Stimulated activated CD4-positive, alpha-beta T cell treated with anti-CD3 and anti-CD28 coated beads, Interleukin-1b, Interleukin-23, amount 100 ng/mL, for 48 hours (primary cell): ENCODE measurements at regions not wholly inside any gene's neighbourhood (a gene's known extent, or its start where the extent isn't known, plus 50 kb on each side); places are given as distances from the start of the nearest gene placed in this dataset.

Source experiments
- DNase-seq: peaks from one replicate; pipeline ENCODE4 v3.0.0-alpha.2; 2020

DNA sequence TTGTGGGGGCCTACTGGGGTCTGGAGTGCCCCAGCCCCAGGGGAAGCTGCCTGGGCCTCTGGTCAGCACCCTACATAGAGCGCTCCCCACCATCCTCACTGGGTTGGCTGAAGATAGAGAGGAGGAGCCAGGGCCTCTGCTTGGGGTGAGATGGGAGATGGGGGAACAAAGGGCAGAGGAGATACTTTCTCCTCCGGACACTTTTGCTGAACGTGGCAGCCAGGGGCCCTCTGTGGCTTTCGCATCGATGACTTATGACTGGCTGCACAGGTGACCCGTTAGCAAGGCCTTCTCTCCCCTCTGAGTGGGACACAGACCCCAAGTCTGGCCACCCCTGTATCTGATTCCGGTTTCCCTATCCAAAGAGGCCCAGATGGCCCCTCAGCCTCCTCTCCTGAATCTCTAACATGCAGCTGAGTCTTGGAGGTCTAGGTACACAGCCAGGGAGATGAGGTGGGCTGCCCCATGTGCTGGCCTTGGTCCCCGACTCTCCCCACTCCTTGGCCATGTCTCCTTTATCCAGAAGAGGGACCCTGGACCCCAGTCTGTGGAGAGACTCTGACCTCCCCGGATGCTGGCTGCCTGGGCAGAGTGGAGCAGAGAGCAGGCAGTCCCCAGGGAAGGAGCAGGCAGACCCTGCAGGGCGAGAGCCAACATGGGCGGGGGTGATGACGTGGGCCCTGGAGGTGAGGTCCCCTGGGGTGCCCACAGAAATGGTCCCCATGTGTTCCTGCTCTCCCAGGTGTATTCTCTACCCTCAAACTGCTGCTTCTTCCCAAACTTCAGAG is 59.3 kb upstream of the NECTIN1 start:
- DNase-seq = no peak

DNA sequence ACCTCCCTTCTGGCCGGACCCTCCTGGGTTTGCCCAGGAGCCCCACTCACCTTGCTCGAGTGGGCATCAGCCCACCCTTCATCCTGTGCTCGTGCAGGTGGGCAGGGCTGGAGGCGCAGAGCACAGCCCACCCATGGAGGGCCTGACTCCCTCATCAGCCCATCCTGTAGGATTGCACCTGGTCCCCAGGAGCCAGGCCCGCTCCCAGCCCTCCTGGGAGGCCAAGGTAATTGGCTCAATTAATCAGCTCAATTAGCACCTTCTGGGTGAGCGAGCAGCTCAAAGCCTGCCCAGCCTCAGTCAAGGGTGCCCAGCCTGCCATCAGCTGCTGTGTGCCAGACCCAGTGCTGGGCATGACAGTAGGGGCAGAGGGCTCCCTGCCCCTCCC is 58.1 kb upstream of the NECTIN1 start:
- DNase-seq = no peak

- DNase-seq = no peak
Measured at GRCh38 chr11:119786431-119787073, 57.6 kb upstream of the NECTIN1 start.

DNA sequence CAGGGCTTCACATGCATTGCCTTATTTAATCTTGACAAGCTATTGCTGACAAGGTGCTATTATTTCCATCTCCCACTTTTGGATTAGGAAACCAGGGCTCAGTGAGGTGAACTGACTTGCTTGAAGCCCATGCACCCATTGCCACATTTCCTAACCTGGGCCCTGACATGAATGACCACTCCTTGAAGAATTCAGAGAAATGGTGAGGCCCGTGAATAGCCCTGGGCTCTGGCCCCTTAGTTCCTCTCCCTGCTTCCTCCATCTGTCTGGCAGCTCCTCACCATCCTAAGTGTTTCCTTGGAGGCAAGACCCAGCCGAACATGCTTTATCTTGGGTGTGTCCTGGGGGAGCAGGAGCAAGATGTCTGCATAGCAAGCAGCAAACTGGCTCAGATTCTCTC is 56.1 kb upstream of the NECTIN1 start:
- DNase-seq = no peak

DNA sequence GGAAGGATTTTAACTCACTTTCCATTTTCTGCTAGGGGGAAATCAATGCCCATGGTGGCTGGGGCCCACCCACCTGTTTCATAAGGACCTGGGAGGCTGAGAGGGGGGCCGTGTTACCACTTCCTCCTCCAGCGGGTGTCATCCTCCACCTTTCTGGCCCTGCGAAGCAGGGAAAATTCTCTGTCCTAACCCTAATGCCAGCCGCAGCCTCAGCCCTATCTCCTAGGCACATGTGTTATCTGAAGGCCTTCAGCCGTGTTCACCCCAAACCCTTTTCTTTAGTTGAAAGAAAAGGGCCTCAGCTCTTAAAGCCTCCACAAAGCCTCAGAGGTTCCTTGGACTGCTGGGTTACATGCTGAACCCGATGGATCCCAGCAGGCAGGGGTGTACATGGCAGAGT is 55.4 kb upstream of the NECTIN1 start:
- DNase-seq = no peak

DNA sequence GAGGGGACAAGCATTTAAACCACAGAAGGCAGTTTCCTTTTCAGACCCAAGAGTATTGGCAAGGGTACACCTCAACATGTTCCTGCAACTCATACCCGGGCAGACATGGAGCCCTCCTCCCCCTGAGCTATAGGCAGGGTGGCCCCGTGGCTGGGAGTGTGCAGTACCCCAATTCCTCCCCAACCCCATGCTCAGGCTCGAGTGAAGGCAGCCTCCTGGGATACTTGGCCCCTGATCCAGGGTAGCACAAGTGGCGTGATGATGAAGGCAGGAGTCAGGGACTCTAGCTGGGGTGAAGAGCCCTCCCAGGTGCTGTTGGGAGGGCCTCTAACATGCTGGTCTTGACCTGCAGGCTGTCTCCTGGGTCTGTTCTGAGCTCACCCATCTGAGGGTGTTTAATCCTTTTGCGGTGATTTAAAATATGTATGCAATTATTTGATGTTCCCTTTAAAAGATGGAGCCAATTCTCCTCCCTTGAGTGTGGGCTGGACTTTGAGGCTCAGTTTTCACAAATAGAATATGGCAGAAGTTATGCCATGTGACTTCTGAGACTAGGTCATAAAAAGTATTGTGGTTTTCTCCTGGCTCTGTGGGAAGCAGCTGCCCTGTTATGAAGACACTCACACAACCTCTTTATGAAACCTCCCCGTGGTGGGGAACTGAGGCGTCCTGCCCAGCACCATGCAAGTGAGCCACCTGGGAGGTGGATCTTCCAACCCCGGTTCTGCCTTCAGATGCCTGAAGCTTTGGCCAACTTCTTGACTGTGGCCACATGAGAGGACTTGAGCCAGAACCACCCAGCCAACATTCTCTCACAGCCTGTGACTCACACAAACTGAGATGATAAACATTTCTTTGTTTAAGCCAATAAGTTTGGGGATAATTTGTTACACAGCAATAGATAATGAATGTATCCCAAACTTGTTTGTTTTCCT is 54.7 kb upstream of the NECTIN1 start:
- no peak for DNase-seq

GRCh38 chr11:119782739-119783072 is 53.7 kb upstream of the NECTIN1 start:
- no peak for DNase-seq

DNA sequence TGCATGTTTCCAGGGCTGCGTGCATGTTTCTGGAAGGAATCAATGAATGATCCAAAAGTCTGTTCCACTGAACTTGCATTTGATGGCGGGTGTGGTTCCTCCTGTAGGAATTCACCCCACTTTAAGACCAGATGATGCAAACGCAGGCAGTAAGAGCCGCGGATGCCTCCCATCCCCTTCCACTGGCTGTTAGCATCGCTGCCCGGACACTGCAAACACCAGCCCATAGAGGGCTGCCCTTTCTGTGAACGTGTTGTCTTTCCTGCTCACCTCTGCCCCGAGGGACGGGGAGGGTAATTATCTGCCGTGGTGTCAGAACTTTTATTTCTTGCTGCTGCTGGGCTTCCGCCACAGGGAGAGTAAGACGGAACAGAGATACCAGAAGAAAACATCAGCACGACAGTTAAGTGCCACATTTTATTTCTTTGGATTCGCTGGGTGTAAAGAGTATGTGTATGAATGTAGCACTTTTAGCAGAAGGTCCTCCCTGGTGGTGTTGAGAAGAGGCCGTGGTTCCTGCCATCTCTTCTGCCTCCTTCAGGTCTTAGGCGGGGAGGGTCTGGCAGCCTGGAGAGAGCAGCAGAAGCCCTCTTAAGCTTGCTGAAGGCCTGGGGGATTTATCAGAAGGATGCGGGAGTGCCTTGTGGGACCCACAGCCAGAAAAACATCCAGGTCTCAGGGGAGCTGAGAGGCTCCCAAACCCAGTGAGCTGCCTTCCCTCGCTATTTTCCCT is 53.2 kb upstream of the NECTIN1 start:
- DNase-seq = no peak

DNA sequence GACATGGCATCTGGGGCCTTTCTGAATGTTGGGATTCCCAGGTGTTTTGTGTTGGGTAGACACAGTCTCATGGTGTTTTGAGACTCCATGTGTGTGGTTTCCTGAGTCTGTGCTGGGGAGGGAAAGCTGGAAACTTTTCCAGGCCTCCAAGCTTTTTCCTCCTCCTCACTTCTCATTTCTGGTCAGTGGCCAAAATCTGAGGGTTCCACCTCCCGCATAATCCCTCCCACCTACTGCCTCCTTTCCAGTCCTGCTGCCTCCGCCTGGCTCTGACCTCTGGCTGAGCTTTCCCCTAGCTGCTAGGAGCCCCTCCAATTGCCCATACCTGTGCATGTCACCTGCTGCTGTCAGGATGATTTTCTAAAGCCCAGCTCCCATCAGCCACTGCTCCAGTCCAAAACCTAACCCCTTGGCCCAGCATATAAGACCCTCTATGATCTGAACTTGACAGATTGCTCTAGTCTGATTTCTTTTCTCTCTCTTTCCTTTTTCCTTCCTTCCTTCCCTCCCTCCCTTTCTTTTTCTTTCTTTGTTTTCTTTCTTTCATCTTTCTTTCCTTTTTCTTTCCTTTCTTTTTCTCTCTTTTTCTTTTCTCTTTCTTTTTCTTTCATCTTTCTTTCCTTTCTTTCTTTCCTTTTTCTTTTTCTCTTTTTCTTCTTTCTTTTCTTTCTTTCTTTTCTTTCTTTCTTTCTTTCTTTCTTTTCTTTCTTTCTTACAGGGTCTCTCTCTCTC is 51.4 kb upstream of the NECTIN1 start:
- DNase-seq = no peak

GRCh38 chr11:119779195-119780071 is 50.4 kb upstream of the NECTIN1 start:
- DNase-seq = no peak
